ENCODE measurements at regions not wholly inside any gene's neighbourhood (a gene's known extent, or its start where the extent isn't known, plus 50 kb on each side); places are given as distances from the start of the nearest gene placed in this dataset.
"Not testable (repeated sequence)": the region's sequence is repeated elsewhere in the genome, so short reads cannot be mapped to it uniquely, and the experiment has no call there.

- no peak for DNase-seq
Observed at GRCh38 chr6:138664745-138665144, 108.8 kb upstream of the CCDC28A start.

- DNase-seq: no peak
Observed at GRCh38 chr6:138666636-138667035, 106.9 kb upstream of the CCDC28A start.

GRCh38 chr6:138667408-138667807 is 106.2 kb upstream of the CCDC28A start:
- DNase-seq: no peak

- no peak for DNase-seq
Observed at GRCh38 chr6:138671351-138671750, 102.2 kb upstream of the CCDC28A start.

- DNase-seq: no peak
Observed at GRCh38 chr6:138673346-138674014, 100.1 kb upstream of the CCDC28A start.

- not testable (repeated sequence) for DNase-seq
Observed at GRCh38 chr6:138674444-138674843, 99.1 kb upstream of the CCDC28A start.

- no peak for DNase-seq
Observed at GRCh38 chr6:138677538-138677937, 96.0 kb upstream of the CCDC28A start.

- DNase-seq: no peak
Observed at GRCh38 chr6:138678168-138678567, 95.4 kb upstream of the CCDC28A start.

GRCh38 chr6:138680085-138680484 is 93.5 kb upstream of the CCDC28A start:
- no peak for DNase-seq

GRCh38 chr6:138681627-138682026 is 91.9 kb upstream of the CCDC28A start:
- no peak for DNase-seq

GRCh38 chr6:138682704-138683527 is 90.7 kb upstream of the CCDC28A start:
- no peak for DNase-seq

GRCh38 chr6:138685257-138685656 is 88.3 kb upstream of the CCDC28A start:
- no peak for DNase-seq

- DNase-seq: no peak
Observed at GRCh38 chr6:138685781-138686180, 87.8 kb upstream of the CCDC28A start.

GRCh38 chr6:138688580-138688979 is 85.0 kb upstream of the CCDC28A start:
- DNase-seq: no peak

- DNase-seq: no peak
Observed at GRCh38 chr6:138689849-138690248, 83.7 kb upstream of the CCDC28A start.

- DNase-seq: no peak
Observed at GRCh38 chr6:138690975-138691594, 82.5 kb upstream of the CCDC28A start.

- DNase-seq: no peak
Observed at GRCh38 chr6:138691595-138692057, 81.9 kb upstream of the CCDC28A start.

- peak; percentile 62 for DNase-seq
Observed at GRCh38 chr6:138692058-138692977, 81.3 kb upstream of the CCDC28A start.

GRCh38 chr6:138692978-138693909 is 80.3 kb upstream of the CCDC28A start:
- DNase-seq: peak; percentile 25

- no peak for DNase-seq
Observed at GRCh38 chr6:138695193-138695592, 78.4 kb upstream of the CCDC28A start.

GRCh38 chr6:138714493-138714892 is 59.1 kb upstream of the CCDC28A start:
- DNase-seq: no peak

GRCh38 chr6:138716013-138716412 is 57.6 kb upstream of the CCDC28A start:
- DNase-seq: no peak

Measured in activated naive CD4-positive, alpha-beta T cell treated with anti-CD3 and anti-CD28 coated beads, Interleukin-2, amount 50 U/mL, for 16 hours (primary cell).